ENCODE measurements at regions not wholly inside any gene's neighbourhood (a gene's known extent, or its start where the extent isn't known, plus 50 kb on each side); places are given as distances from the start of the nearest gene placed in this dataset.
"Not testable (repeated sequence)": the region's sequence is repeated elsewhere in the genome, so short reads cannot be mapped to it uniquely, and the experiment has no call there.

DNA sequence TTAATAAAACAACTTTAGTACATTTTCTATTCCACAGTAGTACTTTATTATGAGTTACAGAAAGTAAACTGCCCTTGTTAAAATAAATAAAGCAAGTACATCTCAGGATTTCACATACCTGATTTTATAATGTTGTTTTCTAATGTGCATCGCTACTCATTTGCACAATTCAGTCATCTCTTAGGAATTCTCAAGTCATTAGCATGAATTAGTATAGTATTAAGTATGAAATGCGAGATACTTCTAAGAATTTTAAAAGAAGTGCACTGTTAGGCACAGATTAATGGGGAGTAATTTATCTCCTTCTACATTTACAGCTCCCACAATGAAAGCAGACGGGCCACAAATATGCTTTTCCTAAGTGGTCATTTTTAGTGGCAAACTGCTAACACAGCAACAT is 193.7 kb upstream of the FAM174A start:
- H3K27me3 ChIP-seq (ENCODE audit: control insufficient read depth, insufficient read depth, low read length); intact Hi-C loops (cut with micrococcal nuclease); ATAC-seq; DNase-seq; H3K27ac ChIP-seq (ENCODE audit: low read length); H3K4me3 Mint-ChIP-seq; H3K27me3 Mint-ChIP-seq (ENCODE audit: low read depth in 2 of 2); H3K36me3 ChIP-seq (ENCODE audit: control insufficient read depth, insufficient read depth, low read length); H3K4me3 ChIP-seq (ENCODE audit: low read length); H3K4me1 Mint-ChIP-seq; H3K9me3 Mint-ChIP-seq; H3K27ac Mint-ChIP-seq; H3K36me3 Mint-ChIP-seq; H3K9me3 ChIP-seq (ENCODE audit: control insufficient read depth, insufficient read depth, low read length); H3K4me1 ChIP-seq (ENCODE audit: control insufficient read depth, insufficient read depth, low read length): not testable (repeated sequence)
- no CpG with 5 or more reads among the region's 3 CpGs for WGBS (ENCODE audit: insufficient coverage)

DNA sequence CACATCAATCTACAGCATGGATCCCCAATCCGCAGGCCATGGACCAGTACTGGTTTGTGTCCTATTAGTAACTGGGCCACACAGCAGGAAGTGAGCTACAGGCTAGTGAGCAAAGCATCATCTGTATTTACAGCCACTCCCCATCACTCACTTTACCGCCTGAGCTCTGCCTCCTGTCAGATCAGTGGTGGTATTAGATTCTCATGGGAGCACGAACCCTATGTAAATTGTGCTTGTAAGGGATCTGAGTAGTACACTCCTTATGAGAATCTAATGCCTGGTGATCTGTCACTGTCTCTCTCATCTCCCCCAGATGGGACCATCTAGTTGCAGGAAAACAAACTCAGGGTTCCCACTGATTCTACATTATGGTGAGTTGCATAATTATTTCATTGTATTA is 212.7 kb upstream of the FAM174A start:
- Mint-ChIP-seq H3K27me3 (ENCODE audit: low read depth in 2 of 2) (no peaks in the 10 kb centered on the region), H3K4me1 (no peaks in the 10 kb centered on the region), H3K36me3 (no peaks in the 10 kb centered on the region), H3K9me3 (peaks cover 0 to 5% of the 10 kb centered on the region in 2 donors), H3K4me3 (no peak overlapping the region), H3K27ac (no peak overlapping the region)
- Histone ChIP-seq H3K27me3 (ENCODE audit: control insufficient read depth, insufficient read depth, low read length) (no peaks in the 10 kb centered on the region), H3K27ac (ENCODE audit: low read length) (no peak overlapping the region), H3K36me3 (ENCODE audit: control insufficient read depth, insufficient read depth, low read length) (no peaks in the 10 kb centered on the region), H3K4me1 (ENCODE audit: control insufficient read depth, insufficient read depth, low read length) (no peaks in the 10 kb centered on the region), H3K9me3 (ENCODE audit: control insufficient read depth, insufficient read depth, low read length) (no peaks in the 10 kb centered on the region), H3K4me3 (ENCODE audit: low read length) (no peak overlapping the region)
- TF ChIP-seq, protein P1, sequence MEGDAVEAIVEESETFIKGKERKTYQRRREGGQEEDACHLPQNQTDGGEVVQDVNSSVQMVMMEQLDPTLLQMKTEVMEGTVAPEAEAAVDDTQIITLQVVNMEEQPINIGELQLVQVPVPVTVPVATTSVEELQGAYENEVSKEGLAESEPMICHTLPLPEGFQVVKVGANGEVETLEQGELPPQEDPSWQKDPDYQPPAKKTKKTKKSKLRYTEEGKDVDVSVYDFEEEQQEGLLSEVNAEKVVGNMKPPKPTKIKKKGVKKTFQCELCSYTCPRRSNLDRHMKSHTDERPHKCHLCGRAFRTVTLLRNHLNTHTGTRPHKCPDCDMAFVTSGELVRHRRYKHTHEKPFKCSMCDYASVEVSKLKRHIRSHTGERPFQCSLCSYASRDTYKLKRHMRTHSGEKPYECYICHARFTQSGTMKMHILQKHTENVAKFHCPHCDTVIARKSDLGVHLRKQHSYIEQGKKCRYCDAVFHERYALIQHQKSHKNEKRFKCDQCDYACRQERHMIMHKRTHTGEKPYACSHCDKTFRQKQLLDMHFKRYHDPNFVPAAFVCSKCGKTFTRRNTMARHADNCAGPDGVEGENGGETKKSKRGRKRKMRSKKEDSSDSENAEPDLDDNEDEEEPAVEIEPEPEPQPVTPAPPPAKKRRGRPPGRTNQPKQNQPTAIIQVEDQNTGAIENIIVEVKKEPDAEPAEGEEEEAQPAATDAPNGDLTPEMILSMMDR (IDR thresholded peaks at IDR 0.05), result no peak
- DNase-seq, result no peak
- 90% methylated on average over 1 of the region's 3 CpGs for WGBS (ENCODE audit: insufficient coverage)
- ATAC-seq, result no peak
- intact Hi-C loops (cut with micrococcal nuclease), result no loop called here

DNA sequence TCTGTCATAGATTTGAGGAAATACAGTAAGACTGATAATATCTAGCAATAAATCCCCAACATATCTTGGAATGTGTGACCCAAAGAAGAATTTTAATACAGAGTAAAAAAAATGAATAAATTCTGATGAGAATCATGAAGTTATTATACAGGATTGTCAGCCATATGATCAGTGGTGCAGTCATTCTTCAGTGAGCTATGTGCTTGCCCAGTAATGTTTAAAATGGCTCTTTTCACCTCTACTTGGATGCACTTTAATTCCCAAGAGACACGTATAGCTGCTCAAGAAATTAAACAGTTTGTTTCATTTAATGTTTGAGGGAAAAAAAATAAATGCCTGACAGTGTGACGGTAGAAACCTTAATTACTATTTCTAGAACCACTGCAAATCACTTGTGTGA is 215.3 kb upstream of the FAM174A start:
- Histone ChIP-seq H3K9me3 (ENCODE audit: control insufficient read depth, insufficient read depth, low read length) (no peaks in the 10 kb centered on the region), H3K4me3 (ENCODE audit: low read length) (no peak overlapping the region), H3K27ac (ENCODE audit: low read length) (no peak overlapping the region), H3K27me3 (ENCODE audit: control insufficient read depth, insufficient read depth, low read length) (no peaks in the 10 kb centered on the region), H3K36me3 (ENCODE audit: control insufficient read depth, insufficient read depth, low read length) (no peaks in the 10 kb centered on the region), H3K4me1 (ENCODE audit: control insufficient read depth, insufficient read depth, low read length) (no peaks in the 10 kb centered on the region)
- DNase-seq, result no peak
- ATAC-seq, result no peak
- no CpG with 5 or more reads among the region's 2 CpGs for WGBS (ENCODE audit: insufficient coverage)
- Mint-ChIP-seq H3K27me3 (ENCODE audit: low read depth in 2 of 2) (no peaks in the 10 kb centered on the region), H3K4me3 (no peak overlapping the region), H3K4me1 (no peaks in the 10 kb centered on the region), H3K9me3 (peaks cover 8% of the 10 kb centered on the region in 2 donors), H3K36me3 (no peaks in the 10 kb centered on the region), H3K27ac (no peak overlapping the region)
- TF ChIP-seq, protein P1 (IDR thresholded peaks at IDR 0.05), result no peak
- intact Hi-C loops (cut with micrococcal nuclease), result no loop called here

DNA sequence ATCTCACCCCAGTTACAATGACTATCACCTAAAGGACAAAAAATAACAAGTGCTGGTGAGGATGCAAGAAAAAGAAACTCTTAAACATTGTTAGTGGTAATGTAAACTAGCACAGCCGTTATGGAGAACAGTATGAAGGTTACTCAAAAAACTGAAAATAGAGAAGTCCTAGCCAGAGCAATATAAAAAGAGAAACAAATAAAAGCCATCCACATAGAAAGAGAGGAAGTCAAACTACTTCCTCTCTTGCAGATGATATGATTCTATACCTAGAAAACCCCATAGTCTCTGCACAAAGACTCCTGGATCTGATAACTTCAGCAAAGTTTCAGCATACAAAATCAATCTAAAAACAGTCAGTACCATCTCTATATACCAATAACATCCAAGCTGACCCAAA is 221.5 kb upstream of the FAM174A start:
- no peaks in the 10 kb centered on the region for H3K36me3 Mint-ChIP-seq
- H3K4me1 ChIP-seq (ENCODE audit: control insufficient read depth, insufficient read depth, low read length), result no peaks in the 10 kb centered on the region
- no peak for DNase-seq
- H3K27ac Mint-ChIP-seq, result no peak overlapping the region
- no peak overlapping the region for H3K4me3 Mint-ChIP-seq
- ATAC-seq, result no peak
- no peaks in the 10 kb centered on the region for H3K27me3 ChIP-seq (ENCODE audit: control insufficient read depth, insufficient read depth, low read length)
- H3K27ac ChIP-seq (ENCODE audit: low read length), result no peak overlapping the region
- no peak overlapping the region for H3K4me3 ChIP-seq (ENCODE audit: low read length)
- H3K9me3 Mint-ChIP-seq, result peaks cover 16 to 21% of the 10 kb centered on the region in 2 donors
- H3K9me3 ChIP-seq (ENCODE audit: control insufficient read depth, insufficient read depth, low read length), result no peaks in the 10 kb centered on the region
- intact Hi-C loops (cut with micrococcal nuclease), result no loop called here
- H3K27me3 Mint-ChIP-seq (ENCODE audit: low read depth in 2 of 2), result no peaks in the 10 kb centered on the region
- TF ChIP-seq, protein P1 (IDR thresholded peaks at IDR 0.05), result no peak
- H3K4me1 Mint-ChIP-seq, result no peaks in the 10 kb centered on the region
- WGBS (ENCODE audit: insufficient coverage), result no CpG with 5 or more reads among the region's 1 CpG
- H3K36me3 ChIP-seq (ENCODE audit: control insufficient read depth, insufficient read depth, low read length), result no peaks in the 10 kb centered on the region
